Left hindlimb (tissue), 1 donor: ENCODE measurements at regions not wholly inside any gene's neighbourhood (a gene's known extent, or its start where the extent isn't known, plus 50 kb on each side); places are given as distances from the start of the nearest gene placed in this dataset.

Experiments
- DNase-seq: peaks from one replicate; pipeline ENCODE4 v3.0.0-alpha.2; 2018

DNA sequence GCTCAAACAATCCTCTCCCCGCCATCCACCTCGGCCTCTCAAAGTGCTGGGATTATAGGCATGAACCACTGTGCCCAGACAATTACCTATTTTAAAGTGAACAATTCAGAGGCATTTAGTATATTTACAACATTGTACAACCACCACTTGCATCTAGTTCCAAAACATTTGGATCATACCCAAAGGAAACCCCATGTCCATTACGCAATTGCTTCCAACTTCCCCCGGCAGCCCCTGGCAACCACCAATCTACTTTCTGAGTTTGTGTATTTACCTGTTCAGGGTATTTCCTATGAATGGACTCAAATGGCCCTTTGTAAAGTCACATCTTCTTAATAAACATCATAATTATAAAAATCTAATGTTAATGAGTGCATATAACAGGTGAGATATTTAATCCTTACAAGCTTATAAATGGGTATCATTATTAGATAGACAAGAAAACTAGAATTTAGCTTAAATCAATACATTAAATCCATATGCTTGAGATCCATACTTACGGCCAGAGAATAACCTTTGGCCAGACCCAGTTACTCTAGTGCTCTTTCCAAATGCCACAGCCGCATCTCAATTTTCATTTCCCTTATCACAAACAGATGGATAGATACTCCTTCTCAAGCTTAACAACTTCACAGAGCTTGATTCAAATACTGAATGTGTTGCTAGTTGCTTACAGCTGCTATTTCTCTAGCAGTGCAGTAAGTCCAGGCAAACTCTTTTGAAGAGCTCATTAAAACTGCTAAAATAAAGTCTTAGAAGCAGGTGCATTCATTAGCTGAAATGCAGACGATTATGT, 133.4 kb upstream of the MKLN1 start:
- no peak for DNase-seq

DNA sequence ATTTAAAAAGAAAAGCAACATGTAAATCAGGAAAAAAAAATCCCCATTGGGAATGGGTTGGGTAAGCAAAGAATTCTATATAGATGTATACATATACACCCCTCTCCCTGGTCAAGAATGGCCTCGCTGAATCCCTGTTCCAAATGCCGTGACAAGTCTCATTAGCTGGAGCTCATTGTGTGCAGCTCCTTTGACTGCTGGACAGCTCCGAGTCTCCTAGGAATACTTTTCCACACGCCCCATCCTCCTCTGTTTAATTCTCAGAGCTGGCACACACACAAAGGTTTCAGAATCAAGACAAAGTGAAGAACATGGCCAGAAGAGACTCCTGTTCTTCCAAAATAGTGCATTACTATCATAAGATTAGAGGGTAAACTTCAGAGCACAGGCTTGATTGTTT, 130.9 kb upstream of the MKLN1 start:
- no peak for DNase-seq

GRCh38 chr7:131197920-131198615, 129.6 kb upstream of the MKLN1 start:
- DNase-seq: no peak

GRCh38 chr7:131202451-131202850, 125.2 kb upstream of the MKLN1 start:
- DNase-seq: no peak

GRCh38 chr7:131203291-131203976, 124.2 kb upstream of the MKLN1 start:
- DNase-seq: no peak

DNA sequence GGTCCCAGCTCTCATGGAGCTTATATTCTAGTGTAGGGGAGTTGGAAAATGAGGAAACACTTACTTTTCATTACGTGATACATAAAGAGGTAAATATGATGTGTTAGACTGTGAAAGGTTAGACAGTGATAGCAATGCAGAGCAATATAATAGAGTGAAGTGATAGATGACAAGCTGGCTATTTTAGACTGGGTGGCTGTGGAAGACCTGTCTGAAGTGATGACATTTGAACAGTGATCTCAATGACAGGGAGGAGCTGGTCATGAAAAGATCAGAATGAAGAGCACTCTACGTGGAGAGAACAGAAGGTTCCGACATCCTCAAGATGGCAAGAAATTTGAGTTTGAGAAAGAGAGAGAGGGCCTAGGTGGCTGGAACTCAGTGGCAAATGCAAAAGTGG, 118.9 kb upstream of the MKLN1 start:
- no peak for DNase-seq

DNA sequence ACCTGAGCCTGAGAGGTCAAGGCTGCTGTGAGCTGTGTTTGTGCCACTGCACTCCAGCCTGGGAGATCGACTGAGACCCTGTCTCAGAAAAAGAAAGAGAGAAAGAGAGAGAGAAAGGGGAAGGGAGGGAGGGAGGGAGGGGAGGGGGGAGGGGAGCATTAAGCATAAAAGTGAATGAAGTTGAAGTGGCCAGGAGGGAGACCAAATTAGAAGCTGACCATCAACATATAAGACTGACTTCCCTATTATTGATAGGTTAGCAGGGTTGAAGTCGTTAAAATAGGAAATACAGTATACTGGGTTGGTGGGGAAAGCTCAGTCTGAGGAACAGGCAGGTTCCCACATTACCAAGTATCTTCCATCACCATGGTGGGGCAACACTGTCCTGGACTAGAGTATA, 117.1 kb upstream of the MKLN1 start:
- DNase-seq: no peak

DNA sequence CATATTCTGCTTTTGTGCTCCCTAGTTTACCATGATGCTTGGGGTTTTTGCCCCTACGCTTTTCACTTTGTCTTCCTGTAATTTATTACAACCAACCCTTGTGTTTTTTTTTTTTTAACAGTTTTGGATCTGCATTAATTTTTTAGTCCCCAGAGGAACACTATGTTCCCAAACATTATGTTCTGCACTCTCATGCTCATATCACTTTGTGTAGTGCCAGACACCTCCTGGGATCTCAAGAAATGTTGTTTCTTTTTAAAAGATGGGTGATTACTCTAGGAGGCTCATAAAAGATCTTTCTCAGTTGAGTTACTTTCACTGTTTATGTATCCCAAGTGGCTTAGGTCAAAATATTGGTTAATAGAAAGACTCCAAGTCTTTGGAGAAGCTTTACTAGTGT, 116.2 kb upstream of the MKLN1 start:
- no peak for DNase-seq

- DNase-seq: no peak
Measured at GRCh38 chr7:131212114-131212513, 115.6 kb upstream of the MKLN1 start.

DNA sequence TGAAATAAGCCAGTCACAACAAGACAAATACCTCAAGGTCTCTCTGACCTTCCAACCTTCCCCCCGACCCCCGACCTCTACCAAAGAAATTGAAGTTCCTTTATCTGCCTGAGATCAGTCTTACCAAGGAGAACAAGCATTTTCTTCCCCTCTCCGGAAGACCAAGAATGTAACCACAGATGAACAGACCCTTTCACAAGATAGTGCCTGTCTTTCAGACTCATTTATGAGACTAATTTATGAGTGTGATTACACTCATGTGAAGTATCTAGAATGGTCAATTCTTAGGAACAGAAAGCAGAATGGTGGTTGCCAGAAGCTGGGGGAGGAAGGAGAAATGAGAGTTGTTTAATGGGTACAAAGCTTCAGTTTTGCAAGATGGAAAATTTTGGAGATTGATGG, 108.9 kb upstream of the MKLN1 start:
- DNase-seq: no peak

DNA sequence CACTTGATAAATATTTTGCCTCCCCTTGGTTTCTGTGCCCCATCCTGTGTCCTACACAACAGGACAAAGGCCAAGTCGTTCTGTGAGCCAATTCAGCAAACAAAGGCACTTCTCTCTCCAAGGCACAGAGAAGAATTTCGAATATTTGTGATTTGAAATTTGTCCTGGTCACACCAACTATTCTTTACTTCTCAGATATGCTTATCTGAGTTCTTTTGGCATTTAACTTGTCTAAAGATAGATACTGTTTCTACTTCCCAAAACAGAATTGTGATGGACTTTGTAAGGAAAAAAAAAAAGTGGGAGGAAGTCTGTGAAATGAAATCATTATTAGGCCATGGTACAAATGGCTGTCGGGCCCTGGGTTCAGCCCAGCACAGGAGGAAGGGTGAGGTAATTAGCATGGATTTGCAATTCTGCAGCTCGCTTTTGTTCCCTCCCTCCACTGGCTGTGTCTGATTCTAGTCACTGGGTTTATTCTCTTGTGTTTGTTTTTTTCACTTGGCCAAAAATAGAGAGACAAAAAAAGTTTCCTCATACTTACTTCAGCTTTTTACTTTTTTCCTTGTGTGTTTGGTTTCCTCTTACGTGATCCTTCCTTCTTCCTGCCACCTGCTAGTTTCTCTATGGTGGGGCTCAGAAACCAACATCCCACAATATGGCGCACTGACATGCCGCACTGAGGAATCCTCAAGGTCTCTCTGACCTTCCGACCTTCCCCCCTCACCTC, 108.2 kb upstream of the MKLN1 start:
- DNase-seq: no peak

DNA sequence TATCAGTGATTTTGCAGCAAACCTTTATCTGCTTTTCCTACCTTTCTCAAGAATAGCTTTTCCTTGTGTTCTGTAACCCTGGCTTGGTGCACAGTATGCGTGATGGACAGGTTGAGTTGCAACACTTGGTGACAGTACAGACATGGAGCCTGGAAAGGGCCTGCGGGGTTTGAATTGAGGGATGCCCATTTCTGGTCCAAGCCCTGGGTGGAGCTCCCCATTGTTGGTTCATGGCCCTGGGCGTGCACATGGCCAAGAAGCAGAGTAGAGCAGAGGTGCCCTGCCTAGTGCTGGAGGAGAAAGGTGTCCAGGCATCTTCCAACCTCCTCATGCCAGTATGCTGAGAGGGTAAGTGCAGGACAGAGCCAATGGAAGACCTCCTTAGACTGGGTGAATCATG, 106.6 kb upstream of the MKLN1 start:
- DNase-seq: no peak

DNA sequence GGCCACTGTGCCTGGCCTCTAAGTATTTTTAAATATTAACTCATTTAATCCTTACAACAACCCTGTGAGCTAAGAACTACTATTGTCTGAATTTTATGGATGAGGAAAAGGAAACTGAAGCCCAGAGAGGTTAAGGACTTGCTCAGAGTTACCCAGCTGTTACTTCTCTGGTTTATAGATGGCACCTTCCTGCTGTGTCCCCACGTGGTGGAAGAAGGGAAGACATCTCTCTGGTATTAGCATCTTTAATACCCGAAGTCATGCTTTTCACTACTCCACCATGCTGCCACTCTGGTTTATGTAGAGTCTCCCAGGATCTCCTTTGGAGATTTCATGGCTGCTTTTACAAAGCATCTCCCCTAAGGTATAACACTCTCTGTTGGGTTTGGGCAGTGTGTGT, 105.5 kb upstream of the MKLN1 start:
- no peak for DNase-seq

- no peak for DNase-seq
Measured at GRCh38 chr7:131223151-131223550, 104.5 kb upstream of the MKLN1 start.

DNA sequence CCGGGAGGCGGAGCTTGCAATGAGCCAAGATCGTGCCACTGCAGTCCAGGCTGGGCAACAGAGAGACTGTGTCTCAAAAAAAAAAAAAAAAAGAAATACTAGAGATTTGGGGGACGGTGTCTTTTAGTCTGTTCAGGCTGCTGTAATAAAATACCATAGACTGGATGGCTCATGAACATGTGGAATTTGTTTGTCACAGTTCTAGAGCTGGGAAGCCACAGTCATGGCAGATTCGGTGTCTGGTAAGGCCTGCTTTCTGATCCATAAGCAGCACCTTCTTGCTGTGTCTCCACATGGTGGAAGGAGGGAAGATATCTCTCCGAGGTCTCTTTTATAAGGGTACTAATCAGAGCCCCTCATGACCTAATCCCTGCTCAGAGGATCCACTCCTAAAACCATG, 102.7 kb upstream of the MKLN1 start:
- no peak for DNase-seq

GRCh38 chr7:131225619-131226513, 101.8 kb upstream of the MKLN1 start:
- peak; percentile 62 for DNase-seq

DNA sequence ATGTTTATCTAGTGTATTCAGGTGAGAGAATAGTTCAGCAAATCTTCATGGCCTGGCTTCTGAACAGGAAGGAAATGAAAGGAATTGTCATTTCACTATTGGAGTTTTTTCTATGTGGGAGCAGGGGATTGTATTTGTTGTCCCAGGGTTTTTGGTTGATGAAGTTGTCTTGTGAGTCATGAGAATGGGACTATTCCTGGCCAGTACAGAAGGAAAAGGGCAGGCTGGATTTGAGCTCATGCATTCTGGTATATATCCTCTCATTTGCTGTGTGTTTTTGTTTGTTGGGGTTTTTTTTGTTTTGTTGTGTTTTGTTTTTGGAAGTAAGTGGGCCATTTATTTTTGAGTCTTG, 101.2 kb upstream of the MKLN1 start:
- no peak for DNase-seq

DNA sequence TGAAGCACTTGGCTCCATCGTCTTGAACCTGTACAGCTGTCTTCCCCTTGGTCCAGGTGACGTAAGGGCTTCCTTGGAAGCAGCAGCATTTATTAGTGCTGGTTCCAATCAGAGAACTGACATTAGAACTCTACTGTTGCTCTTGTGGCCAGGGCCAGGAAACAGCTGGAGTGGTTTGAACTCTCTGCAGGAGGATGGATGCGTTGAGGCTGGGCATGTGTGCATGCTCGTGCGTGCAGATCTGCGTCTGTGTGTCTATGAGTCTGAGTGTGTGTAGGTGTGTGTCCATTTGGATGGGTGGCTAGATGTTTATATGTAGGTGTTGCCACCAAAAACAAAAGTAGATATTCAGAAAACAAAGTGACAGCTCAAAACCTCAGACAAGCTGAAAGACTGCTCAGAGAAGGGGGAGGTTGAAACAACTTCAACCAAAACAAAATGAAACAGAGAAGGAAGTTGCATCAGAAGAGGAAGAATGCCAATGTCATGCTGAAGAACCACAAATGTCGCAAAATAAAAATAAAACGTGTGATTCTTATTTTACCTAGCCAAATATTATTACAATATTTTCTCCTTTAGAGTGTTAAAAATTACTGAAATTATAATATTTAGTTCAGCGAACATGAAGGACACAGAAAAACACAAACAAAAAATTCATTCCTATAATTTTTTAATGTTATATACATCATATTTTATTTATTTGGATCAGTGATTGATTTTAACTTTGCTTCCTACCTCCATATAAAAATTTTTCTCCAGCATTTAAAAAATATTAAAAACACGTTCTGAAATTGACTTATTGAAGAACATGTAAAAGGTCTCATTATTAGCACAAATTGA, 96.1 kb upstream of the MKLN1 start:
- no peak for DNase-seq

GRCh38 chr7:131232768-131233167, 94.9 kb upstream of the MKLN1 start:
- DNase-seq: no peak

- no peak for DNase-seq
Measured at GRCh38 chr7:131233193-131233592, 94.5 kb upstream of the MKLN1 start.

- no peak for DNase-seq
Measured at GRCh38 chr7:131234719-131235488, 92.8 kb upstream of the MKLN1 start.
